GM06990 (cell line): ENCODE measurements at regions not wholly inside any gene's neighbourhood (a gene's known extent, or its start where the extent isn't known, plus 50 kb on each side); places are given as distances from the start of the nearest gene placed in this dataset.
"Not testable (repeated sequence)": the region's sequence is repeated elsewhere in the genome, so short reads cannot be mapped to it uniquely, and the experiment has no call there.

Experiments
- DNase-seq: peaks from one replicate; pipeline ENCODE4 v3.0.0-alpha.2; 2011; ENCODE audit not compliant: insufficient read length; ENCODE audit errors: extremely low read depth
- H3K27me3 ChIP-seq: replicated peaks from 2 replicates; pipeline ENCODE4 v1.6.0; 2011; ENCODE audit warnings: low read length; ENCODE audit not compliant: control insufficient read depth, insufficient read depth
- H3K36me3 ChIP-seq: 2 replicates; pipeline ENCODE4 v1.5.1; 2011; ENCODE audit warnings: low read length; ENCODE audit not compliant: control insufficient read depth, insufficient read depth
- H3K4me3 ChIP-seq: replicated peaks from 2 replicates; pipeline ENCODE4 v1.5.1; 2011; ENCODE audit warnings: low read depth, mild to moderate bottlenecking, control low read depth, low read length
- TF ChIP-seq, protein P1 (sequence below): IDR thresholded peaks from 2 replicates; pipeline ENCODE4 v1.5.1; 2011; ENCODE audit warnings: low read length, control low read depth, mild to moderate bottlenecking, inconsistent platforms; ENCODE audit not compliant: insufficient read depth, poor library complexity, severe bottlenecking

DNA sequence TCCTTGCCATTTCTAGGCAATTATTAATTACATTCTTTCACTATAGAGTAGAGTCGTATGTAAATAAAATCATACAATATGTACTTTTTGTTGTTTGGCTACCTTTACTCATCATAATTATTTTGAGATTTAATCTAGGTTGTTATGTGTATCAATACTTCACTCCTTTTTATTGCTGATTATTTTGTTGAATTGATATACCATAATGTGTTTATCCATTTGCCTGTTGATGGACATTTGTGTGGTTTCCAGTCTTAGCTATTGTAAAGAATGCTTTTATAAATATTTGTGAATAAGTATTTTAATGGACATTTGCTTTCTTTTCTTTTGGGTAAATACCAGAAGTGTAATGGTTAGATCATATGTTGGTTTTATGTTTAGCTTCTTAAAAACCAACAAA is 174.0 kb downstream of the RAMP3 start:
- H3K27me3 ChIP-seq = no peaks in the 10 kb centered on the region

DNA sequence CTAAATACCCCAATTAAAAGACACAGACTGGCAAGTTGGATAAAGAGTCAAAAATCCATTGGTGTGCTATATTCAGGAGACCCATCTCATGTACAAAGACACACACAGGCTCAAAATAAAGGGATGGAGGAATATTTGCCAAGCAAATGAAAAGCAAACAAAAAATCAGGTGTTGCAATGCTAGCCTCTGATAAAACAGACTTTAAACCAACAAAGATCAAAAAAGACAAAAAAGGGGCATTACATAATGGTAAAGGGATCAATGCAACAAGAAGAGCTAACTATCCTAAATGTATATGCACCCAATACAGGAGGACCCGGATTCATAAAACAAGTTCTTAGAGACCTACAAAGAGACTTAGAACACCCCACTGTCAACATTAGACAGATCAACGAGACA is 177.4 kb downstream of the RAMP3 start:
- H3K36me3 ChIP-seq, H3K27me3 ChIP-seq, H3K4me3 ChIP-seq, DNase-seq: not testable (repeated sequence)

More for the DNA sequence above, 174.0 kb downstream of the RAMP3 start:
- H3K36me3 ChIP-seq = no peaks in the 10 kb centered on the region
- no peak for DNase-seq
- H3K4me3 ChIP-seq = no peak overlapping the region
- TF ChIP-seq, protein P1, sequence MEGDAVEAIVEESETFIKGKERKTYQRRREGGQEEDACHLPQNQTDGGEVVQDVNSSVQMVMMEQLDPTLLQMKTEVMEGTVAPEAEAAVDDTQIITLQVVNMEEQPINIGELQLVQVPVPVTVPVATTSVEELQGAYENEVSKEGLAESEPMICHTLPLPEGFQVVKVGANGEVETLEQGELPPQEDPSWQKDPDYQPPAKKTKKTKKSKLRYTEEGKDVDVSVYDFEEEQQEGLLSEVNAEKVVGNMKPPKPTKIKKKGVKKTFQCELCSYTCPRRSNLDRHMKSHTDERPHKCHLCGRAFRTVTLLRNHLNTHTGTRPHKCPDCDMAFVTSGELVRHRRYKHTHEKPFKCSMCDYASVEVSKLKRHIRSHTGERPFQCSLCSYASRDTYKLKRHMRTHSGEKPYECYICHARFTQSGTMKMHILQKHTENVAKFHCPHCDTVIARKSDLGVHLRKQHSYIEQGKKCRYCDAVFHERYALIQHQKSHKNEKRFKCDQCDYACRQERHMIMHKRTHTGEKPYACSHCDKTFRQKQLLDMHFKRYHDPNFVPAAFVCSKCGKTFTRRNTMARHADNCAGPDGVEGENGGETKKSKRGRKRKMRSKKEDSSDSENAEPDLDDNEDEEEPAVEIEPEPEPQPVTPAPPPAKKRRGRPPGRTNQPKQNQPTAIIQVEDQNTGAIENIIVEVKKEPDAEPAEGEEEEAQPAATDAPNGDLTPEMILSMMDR = no peak

DNA sequence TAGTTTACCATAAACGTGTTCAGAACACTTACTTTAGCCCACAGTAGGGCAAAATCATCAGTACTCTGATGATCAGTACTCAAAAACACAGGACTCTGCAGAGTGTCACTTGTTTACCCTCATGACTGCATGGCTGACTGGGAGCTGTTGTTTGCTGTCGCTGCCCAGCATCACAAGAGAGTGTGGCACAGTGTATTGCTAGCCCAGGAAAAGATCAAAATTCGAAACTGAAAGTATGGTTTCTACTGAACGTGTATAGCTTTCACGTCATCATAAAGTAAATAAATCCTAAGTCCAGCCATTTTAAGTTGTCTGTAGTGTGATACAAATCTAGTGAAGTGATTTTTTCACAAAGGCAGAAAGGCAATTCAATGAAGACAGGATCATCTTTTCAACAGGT is 184.6 kb downstream of the RAMP3 start:
- TF ChIP-seq, protein P1 = no peak
- Histone ChIP-seq H3K27me3 (no peaks in the 10 kb centered on the region), H3K4me3 (no peak overlapping the region), H3K36me3 (no peaks in the 10 kb centered on the region)
- no peak for DNase-seq

DNA sequence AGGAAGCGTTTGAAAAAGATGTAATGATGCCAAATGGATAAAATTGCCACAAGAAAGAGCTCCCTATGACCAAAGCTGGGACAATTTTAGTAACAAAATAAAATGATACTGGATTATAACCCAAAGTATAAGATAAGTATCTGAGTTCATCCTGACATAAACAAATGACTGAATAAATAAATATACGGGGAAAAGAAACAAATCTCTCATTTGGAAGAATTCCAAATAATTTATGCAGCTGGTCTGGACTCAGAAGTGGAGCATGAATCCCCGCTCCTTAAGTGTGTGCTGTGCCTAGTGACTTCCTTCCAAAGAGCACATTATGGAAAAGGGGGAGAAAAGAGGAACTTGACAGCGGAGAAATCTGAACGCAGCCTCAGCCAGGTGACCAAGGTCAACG is 186.2 kb downstream of the RAMP3 start:
- DNase-seq = no peak
- Histone ChIP-seq H3K36me3 (no peaks in the 10 kb centered on the region), H3K4me3 (no peak overlapping the region), H3K27me3 (no peaks in the 10 kb centered on the region)
- TF ChIP-seq, protein P1 = no peak

DNA sequence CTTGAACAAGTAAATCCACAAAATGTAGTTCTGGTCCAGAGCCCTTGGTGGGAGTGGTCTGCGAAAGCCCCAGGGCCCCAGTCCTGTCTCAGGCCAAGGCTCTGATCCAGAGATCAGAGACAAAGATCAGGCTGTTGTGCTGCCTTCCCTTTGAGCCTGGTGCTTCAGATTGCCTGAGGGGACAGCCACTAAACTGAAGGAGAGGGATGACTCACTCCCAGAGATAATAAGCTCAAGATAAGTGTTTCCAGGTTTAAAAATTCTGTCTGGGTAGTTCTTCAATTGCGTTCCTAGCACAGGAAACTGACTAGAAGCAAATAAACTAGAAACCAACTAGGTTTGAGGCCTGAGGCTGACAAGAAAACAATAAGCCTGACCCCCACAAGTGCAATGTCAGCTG is 190.2 kb downstream of the RAMP3 start:
- Histone ChIP-seq H3K4me3 (no peak overlapping the region), H3K27me3 (no peaks in the 10 kb centered on the region)

DNA sequence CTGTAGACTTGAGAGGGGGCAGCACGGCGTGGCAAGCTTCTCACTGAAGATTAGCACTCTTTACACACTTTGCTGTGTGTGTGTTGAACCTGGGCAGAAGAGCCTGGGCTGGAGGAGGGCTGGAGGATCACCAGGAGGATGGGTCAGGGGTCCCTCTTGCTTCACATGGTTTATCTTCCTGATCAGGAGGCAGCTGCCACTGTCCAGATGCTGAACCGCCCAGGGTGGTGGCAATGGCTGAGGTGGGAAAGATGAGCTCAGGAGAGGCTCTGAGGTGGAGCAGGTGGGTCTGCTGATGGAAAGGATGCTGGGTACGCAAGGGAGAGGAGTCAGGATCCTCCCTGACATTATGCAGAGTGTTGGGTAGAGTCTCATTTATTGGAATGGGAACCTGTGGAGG is 191.5 kb downstream of the RAMP3 start:
- no peaks in the 10 kb centered on the region for H3K27me3 ChIP-seq
- no peak overlapping the region for H3K4me3 ChIP-seq
- TF ChIP-seq, protein P1 = no peak
- no peak for DNase-seq
- H3K36me3 ChIP-seq = no peaks in the 10 kb centered on the region

More for the DNA sequence above, 190.2 kb downstream of the RAMP3 start:
- no peaks in the 10 kb centered on the region for H3K36me3 ChIP-seq
- TF ChIP-seq, protein P1 = no peak
- DNase-seq = no peak
